Natural killer cell treated with Interleukin-12 subunit alpha and Interleukin-12 subunit beta and Interleukin-15 and Interleukin-18, amount 100 ng/mL, for 72 hours (primary cell): ENCODE measurements at regions not wholly inside any gene's neighbourhood (a gene's known extent, or its start where the extent isn't known, plus 50 kb on each side); places are given as distances from the start of the nearest gene placed in this dataset.
A peak's percentile ranks its signal among the peaks of the same experiment; 100 is the strongest.

ENCODE experiments used
- ATAC-seq, 2 donors: fragments of 150-1000 bp; cut with Tn5 transposase in 1 of 2; sonication (Bioruptor Pico), chemical (Tn5 transposase) in 1 of 2; 2 replicates each; pipeline ENCODE4 v1.10.0; 2021
- DNase-seq: peaks from one replicate; pipeline ENCODE4 v3.0.0; 2022; ENCODE audit warnings: low spot score
- H3K27ac Mint-ChIP-seq, 2 donors: 1 replicate in 1 of 2; 2 replicates in 1 of 2; pipeline ENCODE4 v1.8.0; 2022; ENCODE audit warnings: mixed read lengths in 2 of 2, mild to moderate bottlenecking in 1 of 2, moderate library complexity in 1 of 2
- H3K27me3 Mint-ChIP-seq, 2 donors: 1 replicate in 1 of 2; 2 replicates in 1 of 2; pipeline ENCODE4 v1.8.0; 2022; ENCODE audit warnings: mixed read lengths in 2 of 2
- H3K36me3 Mint-ChIP-seq: one replicate; pipeline ENCODE4 v1.8.0; 2022; ENCODE audit warnings: mixed read lengths
- H3K4me1 Mint-ChIP-seq, 2 donors: 1 replicate in 1 of 2; 2 replicates in 1 of 2; pipeline ENCODE4 v1.8.0; 2022; ENCODE audit warnings: low read depth in 2 of 2, mixed read lengths in 2 of 2, mild to moderate bottlenecking in 1 of 2
- H3K4me3 Mint-ChIP-seq: one replicate; pipeline ENCODE4 v1.8.0; 2022; ENCODE audit warnings: mixed read lengths
- H3K9me3 Mint-ChIP-seq: 2 replicates; pipeline ENCODE4 v1.8.0; 2022; ENCODE audit warnings: mixed read lengths

GRCh38 chr3:28078536-28078935, 162.9 kb upstream of the CMC1 start:
- Mint-ChIP-seq H3K36me3 (no peaks in the 10 kb centered on the region), H3K27me3 (peaks cover 0 to 2% of the 10 kb centered on the region in 2 donors), H3K4me3 (no peak overlapping the region), H3K27ac (no peak overlapping the region), H3K4me1 (no peaks in the 10 kb centered on the region), H3K9me3 (no peaks in the 10 kb centered on the region)
- no peak for ATAC-seq
- DNase-seq, result no peak

GRCh38 chr3:28080716-28081115, 160.7 kb upstream of the CMC1 start:
- Mint-ChIP-seq H3K4me1 (no peaks in the 10 kb centered on the region), H3K27me3 (no peaks in the 10 kb centered on the region), H3K9me3 (no peaks in the 10 kb centered on the region), H3K4me3 (no peak overlapping the region), H3K27ac (no peak overlapping the region), H3K36me3 (no peaks in the 10 kb centered on the region)
- DNase-seq (no peak), ATAC-seq (no peak)

GRCh38 chr3:28081533-28081947, 159.9 kb upstream of the CMC1 start:
- no peaks in the 10 kb centered on the region for H3K4me1 Mint-ChIP-seq
- DNase-seq (no peak), ATAC-seq (no peak)
- H3K27me3 Mint-ChIP-seq, result no peaks in the 10 kb centered on the region
- H3K36me3 Mint-ChIP-seq, result no peaks in the 10 kb centered on the region
- H3K9me3 Mint-ChIP-seq, result no peaks in the 10 kb centered on the region
- H3K27ac Mint-ChIP-seq, result peak overlapping the region in 1 of 2 donors; percentile 45
- H3K4me3 Mint-ChIP-seq, result no peak overlapping the region

GRCh38 chr3:28087591-28087990, 153.8 kb upstream of the CMC1 start:
- no peaks in the 10 kb centered on the region for H3K27me3 Mint-ChIP-seq

GRCh38 chr3:28088811-28089526, 152.4 kb upstream of the CMC1 start:
- Mint-ChIP-seq H3K36me3 (no peaks in the 10 kb centered on the region), H3K4me1 (peaks cover 28 to 29% of the 10 kb centered on the region in 2 donors), H3K27ac (peak overlapping the region; percentile 71 to 75), H3K27me3 (no peaks in the 10 kb centered on the region), H3K9me3 (peaks cover 6% of the 10 kb centered on the region), H3K4me3 (peak overlapping the region; percentile 61)
- DNase-seq (no peak), ATAC-seq (peak; percentile 52 to 57)

More at GRCh38 chr3:28087591-28087990, 153.8 kb upstream of the CMC1 start:
- Mint-ChIP-seq H3K4me1 (peaks cover 28 to 29% of the 10 kb centered on the region in 2 donors), H3K4me3 (no peak overlapping the region), H3K27ac (no peak overlapping the region), H3K9me3 (peaks cover 3% of the 10 kb centered on the region), H3K36me3 (no peaks in the 10 kb centered on the region)
- ATAC-seq, result no peak
- DNase-seq, result no peak

- H3K9me3 Mint-ChIP-seq, result peaks cover 6% of the 10 kb centered on the region
- H3K27me3 Mint-ChIP-seq, result no peaks in the 10 kb centered on the region
- peak overlapping the region; percentile 71 to 75 for H3K27ac Mint-ChIP-seq
- ATAC-seq (peak; percentile 62 to 68), DNase-seq (no peak)
- H3K4me1 Mint-ChIP-seq, result peaks cover 28 to 29% of the 10 kb centered on the region in 2 donors
- H3K36me3 Mint-ChIP-seq, result no peaks in the 10 kb centered on the region
- H3K4me3 Mint-ChIP-seq, result peak overlapping the region; percentile 61
Observed at GRCh38 chr3:28089527-28089897, 151.9 kb upstream of the CMC1 start.

DNA sequence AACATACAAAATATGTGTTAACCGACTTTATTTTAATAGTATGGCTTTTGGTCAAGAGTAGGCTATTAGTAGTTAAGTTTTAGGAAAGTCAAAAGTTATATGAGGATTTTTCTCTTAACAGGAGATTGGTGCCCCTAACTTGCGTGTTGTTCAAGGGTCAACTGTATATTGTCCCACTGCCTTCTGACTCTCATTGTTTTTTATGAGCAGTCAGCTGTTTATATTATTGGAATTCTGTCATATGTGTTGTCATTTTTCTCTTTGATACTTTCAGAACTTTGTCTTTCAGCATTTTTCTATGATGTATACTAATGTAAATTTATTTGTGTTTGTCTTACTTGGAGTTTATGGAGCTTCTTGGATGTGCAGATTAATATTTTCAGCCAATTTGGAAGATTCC, 142.1 kb upstream of the CMC1 start:
- Mint-ChIP-seq H3K27me3 (no peaks in the 10 kb centered on the region), H3K27ac (no peak overlapping the region), H3K4me1 (no peaks in the 10 kb centered on the region), H3K36me3 (peaks cover 17% of the 10 kb centered on the region), H3K4me3 (no peak overlapping the region), H3K9me3 (peaks cover 6% of the 10 kb centered on the region)
- ATAC-seq (no peak), DNase-seq (no peak)

DNA sequence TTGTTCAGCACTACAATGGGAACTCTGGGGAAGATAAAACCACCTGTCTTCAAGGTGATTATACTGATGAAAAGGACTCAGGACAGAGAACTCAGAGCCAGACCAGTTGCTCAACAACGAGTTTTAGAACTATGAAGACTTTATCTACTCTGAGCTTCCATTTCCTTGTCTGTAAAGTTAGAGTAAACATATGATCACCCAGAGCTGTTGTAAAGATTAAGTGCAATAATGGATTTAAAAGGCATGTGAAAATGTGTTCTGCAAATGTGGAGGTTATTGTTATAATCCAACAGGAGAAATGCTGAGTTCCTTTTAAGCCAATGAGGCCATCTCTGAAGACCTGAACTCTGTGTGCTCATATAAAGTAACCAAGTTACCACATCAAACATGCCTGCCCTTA, 139.7 kb upstream of the CMC1 start:
- no peak overlapping the region for H3K27ac Mint-ChIP-seq
- DNase-seq (no peak), ATAC-seq (no peak)
- H3K36me3 Mint-ChIP-seq, result peaks cover 17% of the 10 kb centered on the region
- no peaks in the 10 kb centered on the region for H3K4me1 Mint-ChIP-seq
- H3K27me3 Mint-ChIP-seq, result no peaks in the 10 kb centered on the region
- peaks cover 6% of the 10 kb centered on the region for H3K9me3 Mint-ChIP-seq
- no peak overlapping the region for H3K4me3 Mint-ChIP-seq

- Mint-ChIP-seq H3K4me1 (no peaks in the 10 kb centered on the region), H3K27ac (peak overlapping the region in 1 of 2 donors; percentile 18), H3K9me3 (peaks cover 6% of the 10 kb centered on the region), H3K4me3 (no peak overlapping the region), H3K27me3 (no peaks in the 10 kb centered on the region), H3K36me3 (peaks cover 17% of the 10 kb centered on the region)
- DNase-seq, result no peak
- ATAC-seq, result no peak
Observed at GRCh38 chr3:28103861-28104260, 137.6 kb upstream of the CMC1 start.

DNA sequence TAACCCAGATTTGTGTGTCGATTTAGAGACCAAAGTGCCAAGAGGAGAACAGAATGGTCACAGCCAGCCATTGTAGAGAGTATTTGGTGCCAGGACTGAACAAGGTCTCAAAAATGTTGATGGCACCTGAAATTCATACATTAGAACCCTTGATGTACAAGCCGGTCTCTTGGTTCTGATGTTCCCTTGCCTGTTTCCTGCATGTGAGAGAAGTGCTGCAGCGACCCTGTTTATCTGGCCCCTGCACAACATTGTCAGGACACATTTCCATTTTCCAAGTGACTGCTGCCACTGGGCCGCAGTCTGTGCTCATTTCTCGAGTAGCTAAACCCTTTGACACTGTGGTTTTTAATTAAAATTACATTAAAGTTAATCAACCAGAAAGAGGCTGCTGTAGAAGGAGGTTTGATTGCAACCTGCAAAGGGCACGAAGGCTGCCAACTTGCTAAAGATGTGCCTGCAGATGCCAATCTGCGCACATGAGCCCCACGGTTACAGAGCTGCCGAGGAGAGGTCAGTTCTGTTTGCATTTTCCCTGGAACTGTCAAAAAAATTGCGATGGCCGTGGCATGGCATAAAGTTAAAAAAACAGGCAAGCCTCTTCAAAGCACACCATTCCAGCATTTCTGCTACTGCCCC, 136.4 kb upstream of the CMC1 start:
- Mint-ChIP-seq H3K4me1 (no peaks in the 10 kb centered on the region), H3K4me3 (no peak overlapping the region), H3K36me3 (peaks cover 10% of the 10 kb centered on the region), H3K27ac (no peak overlapping the region), H3K9me3 (peaks cover 5% of the 10 kb centered on the region), H3K27me3 (no peaks in the 10 kb centered on the region)
- DNase-seq (no peak), ATAC-seq (no peak)

DNA sequence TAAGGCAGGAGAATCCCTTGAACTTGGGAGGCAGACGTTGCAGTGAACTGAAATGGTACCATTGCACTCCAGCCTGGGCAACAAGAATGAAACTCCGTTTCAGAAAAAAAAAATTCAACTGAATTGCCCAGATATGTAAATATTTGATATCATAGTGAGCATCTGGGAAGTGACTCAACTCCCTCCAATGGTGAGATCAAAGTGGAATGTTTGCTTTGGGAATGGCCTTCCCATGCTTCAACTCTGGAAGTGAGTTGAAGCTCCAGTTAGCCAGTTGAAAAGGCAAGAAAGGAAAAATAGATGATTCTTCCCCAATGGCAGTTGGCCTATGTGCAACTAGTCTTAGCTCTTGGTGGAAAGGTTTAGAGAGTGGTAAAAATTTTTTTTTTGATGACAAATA, 131.6 kb upstream of the CMC1 start:
- DNase-seq, result no peak
- ATAC-seq, result no peak
- Mint-ChIP-seq H3K27me3 (no peaks in the 10 kb centered on the region), H3K9me3 (no peaks in the 10 kb centered on the region), H3K4me1 (peaks cover under 1 to 2% of the 10 kb centered on the region in 2 donors), H3K4me3 (no peak overlapping the region), H3K27ac (peak overlapping the region in 1 of 2 donors; percentile 47), H3K36me3 (no peaks in the 10 kb centered on the region)

DNA sequence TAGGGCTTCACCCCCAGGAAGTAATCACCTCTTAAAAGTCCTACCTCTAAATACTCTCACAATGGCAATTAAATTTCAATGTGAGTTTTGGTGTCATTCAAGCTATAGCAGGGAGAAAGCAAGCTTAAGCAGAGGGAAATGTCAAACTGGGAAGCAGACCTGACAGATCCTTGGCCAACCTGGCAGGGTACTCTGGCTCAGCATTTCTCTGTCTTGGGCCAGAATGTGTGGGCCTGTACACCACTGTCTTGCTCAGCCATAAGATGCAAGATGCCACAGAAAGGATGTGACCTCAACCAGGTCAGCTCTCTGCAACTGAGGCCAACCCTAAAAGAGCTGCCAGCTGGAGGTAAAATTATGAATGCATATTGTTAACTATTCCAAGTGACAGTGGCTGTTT, 130.6 kb upstream of the CMC1 start:
- Mint-ChIP-seq H3K4me1 (peaks cover 4 to 5% of the 10 kb centered on the region in 2 donors), H3K9me3 (no peaks in the 10 kb centered on the region), H3K36me3 (no peaks in the 10 kb centered on the region), H3K4me3 (no peak overlapping the region), H3K27ac (no peak overlapping the region), H3K27me3 (no peaks in the 10 kb centered on the region)
- DNase-seq (no peak), ATAC-seq (no peak)

- Mint-ChIP-seq H3K9me3 (no peaks in the 10 kb centered on the region), H3K36me3 (no peaks in the 10 kb centered on the region), H3K27ac (no peak overlapping the region), H3K27me3 (no peaks in the 10 kb centered on the region), H3K4me1 (peaks cover 4 to 5% of the 10 kb centered on the region in 2 donors), H3K4me3 (no peak overlapping the region)
- ATAC-seq (peak in 1 of 2 donors; percentile 45), DNase-seq (no peak)
Observed at GRCh38 chr3:28114893-28115292, 126.5 kb upstream of the CMC1 start.

DNA sequence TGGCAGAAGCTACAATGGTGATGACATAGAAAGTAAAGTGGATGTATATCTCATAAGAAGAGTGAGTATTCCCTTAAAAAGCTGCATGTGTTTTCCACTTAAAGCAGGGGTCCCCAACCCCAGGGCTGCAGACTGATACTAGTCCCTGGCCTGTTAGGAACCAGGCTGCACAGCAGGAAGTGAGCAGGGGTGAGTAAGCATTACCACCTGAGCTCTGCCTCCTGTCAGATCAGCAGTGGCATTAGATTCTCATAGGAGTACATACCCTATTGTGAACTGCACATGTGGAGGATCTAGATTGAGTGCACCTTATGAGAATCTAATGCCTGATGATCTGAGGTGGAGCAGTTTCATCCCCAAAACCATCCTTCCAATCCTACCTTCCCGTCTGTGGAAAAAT, 126.1 kb upstream of the CMC1 start:
- peak in 1 of 2 donors; percentile 32 for ATAC-seq
- H3K4me3 Mint-ChIP-seq, result no peak overlapping the region

More for the DNA sequence above, 126.1 kb upstream of the CMC1 start:
- Mint-ChIP-seq H3K27me3 (peaks cover 0 to 2% of the 10 kb centered on the region in 2 donors), H3K4me1 (peaks cover 4 to 5% of the 10 kb centered on the region in 2 donors), H3K9me3 (no peaks in the 10 kb centered on the region), H3K27ac (no peak overlapping the region), H3K36me3 (no peaks in the 10 kb centered on the region)
- DNase-seq, result no peak
